AG04450 (cell line): ENCODE measurements at regions not wholly inside any gene's neighbourhood (a gene's known extent, or its start where the extent isn't known, plus 50 kb on each side); places are given as distances from the start of the nearest gene placed in this dataset. TPM values are rescaled to one million over a fixed set of nuclear protein-coding genes. Genes with fewer than 3 reads are reported as not detected.
"Not testable (repeated sequence)": the region's sequence is repeated elsewhere in the genome, so short reads cannot be mapped to it uniquely, and the experiment has no call there.

Source experiments
- CTCF ChIA-PET: fragments of 300-600, 350-600 bp; formaldehyde crosslinking; extraction: SDS; loops from one replicate; lab custom pipeline; 2022; ENCODE audit warnings: antibody characterized with exemption, inconsistent platforms; lab: Charles Lee
- POLR2A ChIA-PET: fragments of 350-600 bp; formaldehyde crosslinking; extraction: SDS; loops from one replicate; lab custom pipeline; 2021; ENCODE audit warnings: antibody characterized with exemption, inconsistent platforms; lab: Yijun Ruan, JAX
- DNase-seq: peaks from one replicate; pipeline ENCODE4 v3.0.0-alpha.2; 2011; ENCODE audit warnings: low read depth, low spot score
- H3K27ac ChIP-seq: one replicate; pipeline ENCODE4 v1.5.1; 2012; ENCODE audit warnings: low read depth, low read length, control low read depth
- H3K27me3 ChIP-seq: one replicate; pipeline ENCODE4 v1.6.0; 2012; ENCODE audit warnings: low read length; ENCODE audit not compliant: control insufficient read depth, insufficient read depth
- H3K4me3 ChIP-seq: 2 replicates; pipeline ENCODE4 v1.5.1; 2011; ENCODE audit warnings: mild to moderate bottlenecking, low read depth, low read length, control low read depth
- H3K9me3 ChIP-seq: 2 replicates; pipeline ENCODE4 v1.5.1; 2012; ENCODE audit warnings: low read length; ENCODE audit not compliant: control insufficient read depth, insufficient read depth
- small RNA-seq: library from RNA; depleted of rRNA; stranded (forward); fragments of <200 nt; gene quantifications from one replicate; pipeline ENCODE3, GENCODE V24; 2012; ENCODE audit warnings: low read depth; ENCODE audit not compliant: insufficient read length

DNA sequence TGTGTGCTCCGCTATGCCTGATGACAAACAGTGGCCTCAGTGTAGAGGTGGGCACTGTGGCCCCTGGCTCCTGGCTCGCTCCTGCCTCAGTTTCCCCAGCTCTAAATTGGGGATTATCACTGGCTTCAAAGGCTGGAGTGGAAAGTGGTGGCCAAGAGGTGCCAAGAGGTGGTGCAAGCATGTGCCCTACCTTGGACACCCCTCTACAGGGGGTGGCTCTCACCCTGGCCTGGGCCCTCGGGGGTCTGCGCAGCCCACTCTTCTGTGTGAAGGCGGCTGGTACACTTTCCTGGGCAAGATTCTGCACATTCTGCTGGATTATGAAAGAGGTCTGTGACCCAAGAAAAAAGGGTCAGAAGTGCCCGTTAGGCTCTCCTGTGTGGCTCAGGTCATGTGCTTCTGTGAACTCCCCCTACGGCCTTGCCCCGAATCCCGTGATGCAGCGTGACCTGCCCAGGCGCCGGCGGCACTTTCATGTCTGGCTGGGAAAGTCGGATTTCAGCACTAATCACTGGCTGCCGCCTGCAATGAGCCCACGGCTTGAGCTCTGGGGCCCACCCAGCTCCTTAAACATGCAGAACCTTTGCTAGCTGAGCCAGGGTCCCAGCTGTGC, 57.3 kb upstream of the SPN start:
- H3K4me3 ChIP-seq, H3K9me3 ChIP-seq, POLR2A ChIA-PET, CTCF ChIA-PET, H3K27me3 ChIP-seq, DNase-seq: not testable (repeated sequence)
- H3K27ac ChIP-seq: peak overlapping the region; percentile 77

DNA sequence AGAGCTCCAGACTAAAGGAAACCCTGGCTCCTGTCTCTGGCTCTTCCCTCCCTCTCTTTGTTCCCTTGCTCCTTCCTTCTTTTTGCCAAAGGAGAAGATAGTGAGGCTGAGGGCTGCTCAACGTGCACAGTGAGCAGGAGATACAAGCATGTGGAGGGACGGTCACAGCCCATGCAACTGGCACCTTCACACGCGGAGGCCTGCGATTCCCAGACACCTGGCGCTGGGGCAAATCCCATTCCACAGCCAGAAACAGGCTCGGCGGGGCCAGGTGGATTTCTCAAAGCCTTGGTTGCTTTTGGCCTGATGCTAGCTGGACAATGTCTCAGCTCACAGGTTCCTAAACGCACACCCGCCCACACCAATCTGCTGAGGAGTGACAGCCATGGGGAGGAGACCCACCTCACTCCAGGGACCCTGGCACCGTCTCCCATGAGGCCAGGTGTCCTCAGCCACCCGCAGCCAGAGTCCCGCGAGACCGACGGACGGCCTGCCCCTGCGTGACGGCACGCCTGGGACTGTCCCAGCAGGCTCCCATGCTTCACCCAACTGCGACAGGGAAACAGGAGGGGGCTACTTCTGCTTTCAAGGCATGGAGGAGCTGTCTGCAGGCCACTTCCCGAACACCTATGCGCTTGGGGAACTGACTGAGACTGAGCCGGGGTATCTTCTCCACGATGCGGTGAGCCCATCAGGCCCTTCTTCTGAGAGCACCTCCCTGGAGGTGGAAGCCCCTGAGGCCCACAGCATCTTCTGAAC, 56.2 kb upstream of the SPN start:
- POLR2A ChIA-PET, H3K9me3 ChIP-seq, H3K27ac ChIP-seq, CTCF ChIA-PET, H3K4me3 ChIP-seq, DNase-seq, H3K27me3 ChIP-seq: not testable (repeated sequence)

- H3K27ac ChIP-seq, H3K9me3 ChIP-seq, DNase-seq, CTCF ChIA-PET, POLR2A ChIA-PET, H3K4me3 ChIP-seq, H3K27me3 ChIP-seq: not testable (repeated sequence)
Observed at GRCh38 chr16:29607428-29607823, 55.6 kb upstream of the SPN start.

GRCh38 chr16:29612381-29613306, 50.4 kb upstream of the SPN start:
- Histone ChIP-seq H3K4me3 (peak overlapping the region; percentile 79), H3K27ac (peak overlapping the region; percentile 75)
- H3K27me3 ChIP-seq, H3K9me3 ChIP-seq, CTCF ChIA-PET, DNase-seq: not testable (repeated sequence)
- POLR2A ChIA-PET: interaction anchor here (0.7 kb wide), 2 partner anchors 234 to 320 kb away, joined by 3 read pairs; no protein-coding TSS in a partner anchor

Small RNA genes in the stretch of these regions (small RNA-seq; reads per million reads assigned to genes)
- not detected for gene MIR3680-2
